ENCODE measurements at regions not wholly inside any gene's neighbourhood (a gene's known extent, or its start where the extent isn't known, plus 50 kb on each side); places are given as distances from the start of the nearest gene placed in this dataset.
"Not testable (repeated sequence)": the region's sequence is repeated elsewhere in the genome, so short reads cannot be mapped to it uniquely, and the experiment has no call there.

DNA sequence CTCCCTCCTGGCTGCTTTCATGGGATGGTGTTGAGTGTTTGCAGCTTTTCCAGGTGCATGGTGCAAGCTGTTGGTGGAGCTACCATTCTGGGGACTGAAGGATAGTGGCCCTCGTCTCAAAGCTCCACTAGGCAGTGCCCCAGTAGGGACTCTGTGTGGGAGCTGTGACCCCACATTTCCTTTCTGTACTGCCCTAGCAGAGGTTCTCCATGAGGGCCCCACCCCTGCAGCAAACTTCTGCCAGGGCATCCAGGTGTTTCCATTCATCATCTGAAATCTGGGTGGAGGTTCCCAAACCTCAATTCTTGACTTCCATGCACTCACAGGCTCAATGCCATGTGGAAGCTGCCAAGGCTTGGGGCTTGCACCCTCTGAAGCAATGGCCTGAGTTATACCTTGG lies 72.7 kb upstream of the S1PR3 start:
- H3K4me1 Mint-ChIP-seq: peaks cover 29 to 40% (median 32%) of the 10 kb centered on the region in 4 donors
- H3K4me3 Mint-ChIP-seq; H3K27me3 Mint-ChIP-seq; H3K27me3 ChIP-seq (ENCODE audit: insufficient read depth, low read length); DNase-seq; POLR2A ChIA-PET (ENCODE audit: partially characterized antibody); H3K4me3 ChIP-seq (ENCODE audit: low read length in 2 of 2); H3K36me3 Mint-ChIP-seq; H3K9me3 ChIP-seq (ENCODE audit: control insufficient read depth in 1 of 2, low read length in 2 of 2); CTCF ChIA-PET (ENCODE audit: partially characterized antibody); H3K36me3 ChIP-seq (ENCODE audit: insufficient read depth, low read length); H3K27ac Mint-ChIP-seq; H3K27ac ChIP-seq (ENCODE audit: low read depth, low read length); intact Hi-C loops (cut with micrococcal nuclease): not testable (repeated sequence)
- peaks cover 34% of the 10 kb centered on the region for H3K4me1 ChIP-seq (ENCODE audit: insufficient read depth, low read length)
- H3K9me3 Mint-ChIP-seq: peaks cover 0 to 16% (median 3%) of the 10 kb centered on the region in 8 donors

DNA sequence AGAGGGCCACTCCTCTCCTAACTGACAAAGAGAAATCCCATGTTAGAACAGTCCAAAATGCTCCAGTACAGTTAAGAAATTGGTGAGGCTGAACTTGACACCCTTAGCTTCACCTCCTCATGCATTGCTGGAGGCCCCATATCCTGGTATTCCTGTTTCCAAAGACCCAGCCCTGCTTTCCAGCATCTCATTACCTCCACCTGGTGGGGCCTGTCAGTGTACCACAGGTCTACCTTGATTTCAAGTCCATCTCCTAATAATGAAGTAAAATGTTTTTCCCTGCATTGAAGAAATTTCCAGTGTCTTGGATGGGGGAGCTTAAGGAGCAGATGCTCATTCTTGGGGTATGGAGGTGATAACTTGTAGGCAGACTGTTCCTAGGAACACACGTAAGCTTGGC lies 70.6 kb upstream of the S1PR3 start:
- peak overlapping the region in 2 of 8 donors; percentile 43 to 48 for H3K4me3 Mint-ChIP-seq
- H3K27me3 Mint-ChIP-seq: peaks cover 0 to 3% of the 10 kb centered on the region in 2 donors
- peaks cover 37% of the 10 kb centered on the region for H3K4me1 ChIP-seq (ENCODE audit: insufficient read depth, low read length)
- H3K27ac ChIP-seq (ENCODE audit: low read depth, low read length): no peak overlapping the region
- H3K9me3 Mint-ChIP-seq: peaks cover 0 to 16% (median 3%) of the 10 kb centered on the region in 8 donors
- H3K4me3 ChIP-seq (ENCODE audit: low read length in 2 of 2): no peak overlapping the region
- CTCF ChIA-PET (ENCODE audit: partially characterized antibody): interaction anchor here (1.2 kb wide), 1 partner anchor 85 kb away, joined by 3 read pairs; no protein-coding TSS in a partner anchor
- DNase-seq: no peak
- POLR2A ChIA-PET (ENCODE audit: partially characterized antibody): no interaction called here
- no peaks in the 10 kb centered on the region for H3K27me3 ChIP-seq (ENCODE audit: insufficient read depth, low read length)
- H3K4me1 Mint-ChIP-seq: peaks cover 36 to 45% (median 42%) of the 10 kb centered on the region in 4 donors
- H3K36me3 ChIP-seq (ENCODE audit: insufficient read depth, low read length): no peaks in the 10 kb centered on the region
- no peaks in the 10 kb centered on the region for H3K9me3 ChIP-seq (ENCODE audit: control insufficient read depth in 1 of 2, low read length in 2 of 2)
- H3K27ac Mint-ChIP-seq: peak overlapping the region in 1 of 7 donors; percentile 42
- intact Hi-C loops (cut with micrococcal nuclease): loop anchor here (10.0 kb wide), 1 partner anchor 64 kb away; no protein-coding TSS in a partner anchor
- H3K36me3 Mint-ChIP-seq: peaks cover 0 to 2% of the 10 kb centered on the region in 2 donors

DNA sequence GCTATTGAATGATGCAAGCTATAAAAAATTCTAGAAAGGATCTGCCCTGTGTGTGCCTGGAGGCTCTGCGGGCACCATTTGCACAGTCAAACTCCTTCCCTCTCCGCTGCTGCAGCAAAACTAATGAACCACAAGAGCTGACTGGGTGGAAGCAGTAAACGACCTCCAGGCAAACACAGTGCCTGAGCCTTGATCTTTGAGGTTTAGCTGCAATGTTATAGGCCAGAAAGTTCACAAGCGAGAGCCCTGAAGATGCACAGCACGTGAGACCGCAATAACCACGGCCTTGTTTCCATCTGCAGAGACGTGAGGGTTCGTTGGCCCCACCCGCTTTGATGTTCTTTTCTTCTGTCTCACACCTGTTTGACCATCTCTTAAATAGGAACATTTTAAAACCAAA lies 69.2 kb upstream of the S1PR3 start:
- Mint-ChIP-seq H3K4me3 (peak overlapping the region; percentile 25 to 83 (median 56)), H3K27me3 (peaks cover 0 to 1% of the 10 kb centered on the region in 2 donors), H3K27ac (peak overlapping the region in 6 of 7 donors; percentile 15 to 38 (median 32)), H3K36me3 (peaks cover 0 to 2% of the 10 kb centered on the region in 2 donors), H3K9me3 (peaks cover 0 to 16% (median 3%) of the 10 kb centered on the region in 8 donors), H3K4me1 (peaks cover 39 to 50% (median 43%) of the 10 kb centered on the region in 4 donors)
- Histone ChIP-seq H3K27me3 (ENCODE audit: insufficient read depth, low read length) (no peaks in the 10 kb centered on the region), H3K4me3 (ENCODE audit: low read length in 2 of 2) (no peak overlapping the region), H3K36me3 (ENCODE audit: insufficient read depth, low read length) (no peaks in the 10 kb centered on the region), H3K27ac (ENCODE audit: low read depth, low read length) (no peak overlapping the region), H3K4me1 (ENCODE audit: insufficient read depth, low read length) (peaks cover 37% of the 10 kb centered on the region), H3K9me3 (ENCODE audit: control insufficient read depth in 1 of 2, low read length in 2 of 2) (no peaks in the 10 kb centered on the region)
- CTCF ChIA-PET (ENCODE audit: partially characterized antibody): no interaction called here
- POLR2A ChIA-PET (ENCODE audit: partially characterized antibody): no interaction called here
- DNase-seq: peak; percentile 50 to 59 (median 57)
- intact Hi-C loops (cut with micrococcal nuclease): loop anchor here (2.0 to 10.0 kb wide), 2 partner anchors 63 to 87 kb away; no protein-coding TSS in a partner anchor

DNA sequence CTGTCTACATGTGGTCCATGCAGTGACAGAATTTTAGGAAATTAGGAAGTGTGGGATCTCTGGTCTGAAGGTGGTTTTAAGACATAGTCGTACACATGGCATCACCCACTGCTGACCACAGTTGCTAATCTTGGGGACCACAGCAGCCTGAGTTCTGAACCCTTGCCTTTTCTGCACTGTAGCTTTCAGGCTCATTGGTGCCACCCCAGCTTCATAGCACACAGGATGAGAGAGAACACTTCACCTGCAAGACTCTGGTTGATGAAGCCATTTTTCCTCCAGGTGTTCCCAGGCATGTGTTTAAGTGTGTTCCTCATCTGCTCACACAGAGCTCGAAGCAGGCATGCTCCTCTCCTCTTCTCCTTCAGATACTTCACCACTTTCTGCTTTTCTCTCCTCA lies 68.2 kb upstream of the S1PR3 start:
- Histone ChIP-seq H3K27me3 (ENCODE audit: insufficient read depth, low read length) (no peaks in the 10 kb centered on the region), H3K4me3 (ENCODE audit: low read length in 2 of 2) (no peak overlapping the region), H3K9me3 (ENCODE audit: control insufficient read depth in 1 of 2, low read length in 2 of 2) (no peaks in the 10 kb centered on the region), H3K4me1 (ENCODE audit: insufficient read depth, low read length) (peaks cover 37% of the 10 kb centered on the region), H3K27ac (ENCODE audit: low read depth, low read length) (no peak overlapping the region), H3K36me3 (ENCODE audit: insufficient read depth, low read length) (no peaks in the 10 kb centered on the region)
- Mint-ChIP-seq H3K4me1 (peaks cover 41 to 55% (median 46%) of the 10 kb centered on the region in 4 donors), H3K9me3 (peaks cover 0 to 12% (median 2%) of the 10 kb centered on the region in 8 donors), H3K27ac (peak overlapping the region in 3 of 7 donors; percentile 25 to 44 (median 36)), H3K36me3 (peaks cover 0 to 2% of the 10 kb centered on the region in 2 donors), H3K27me3 (peaks cover 0 to 1% of the 10 kb centered on the region in 2 donors), H3K4me3 (peak overlapping the region in 5 of 8 donors; percentile 39 to 77 (median 60))
- POLR2A ChIA-PET (ENCODE audit: partially characterized antibody): no interaction called here
- intact Hi-C loops (cut with micrococcal nuclease): loop anchor here (2.0 to 10.0 kb wide), 2 partner anchors 62 to 88 kb away; no protein-coding TSS in a partner anchor
- no peak for DNase-seq
- CTCF ChIA-PET (ENCODE audit: partially characterized antibody): no interaction called here

DNA sequence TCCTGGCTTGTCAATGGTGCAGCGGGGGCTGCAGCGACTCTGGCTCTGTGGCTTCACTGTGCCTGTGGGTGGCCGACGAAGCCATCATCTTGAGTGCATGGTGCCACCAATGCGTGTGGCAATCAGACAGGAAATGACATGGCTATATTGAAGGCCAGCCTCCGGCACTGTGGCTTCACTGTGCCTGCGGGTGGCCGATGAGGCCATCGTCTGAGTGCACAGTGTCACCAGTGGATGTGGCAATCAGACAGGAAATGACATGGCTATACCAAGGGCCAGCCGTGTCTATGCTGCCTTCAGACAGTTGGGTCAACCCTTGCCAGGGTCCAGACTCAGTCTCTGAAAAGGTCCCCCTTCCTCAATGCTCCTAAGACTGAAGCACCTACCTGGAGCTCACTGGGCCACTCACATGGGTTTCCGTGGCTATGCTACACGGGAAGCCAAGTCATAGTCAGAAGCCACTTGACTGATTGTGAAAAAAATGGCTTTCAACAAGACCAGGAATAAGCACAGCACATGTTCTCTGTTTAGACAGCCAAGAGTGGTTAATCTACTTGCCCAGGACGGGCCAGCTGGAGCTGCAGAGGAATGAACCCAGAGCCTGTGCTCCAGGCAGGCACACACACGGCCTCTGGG lies 67.5 kb upstream of the S1PR3 start:
- H3K27ac Mint-ChIP-seq: peak overlapping the region in 1 of 7 donors; percentile 8
- Histone ChIP-seq H3K9me3 (ENCODE audit: control insufficient read depth in 1 of 2, low read length in 2 of 2) (no peaks in the 10 kb centered on the region), H3K36me3 (ENCODE audit: insufficient read depth, low read length) (no peaks in the 10 kb centered on the region), H3K27me3 (ENCODE audit: insufficient read depth, low read length) (no peaks in the 10 kb centered on the region), H3K27ac (ENCODE audit: low read depth, low read length) (no peak overlapping the region), H3K4me3 (ENCODE audit: low read length in 2 of 2) (no peak overlapping the region), H3K4me1 (ENCODE audit: insufficient read depth, low read length) (peaks cover 37% of the 10 kb centered on the region)
- H3K9me3 Mint-ChIP-seq: peaks cover 0 to 7% (median 1%) of the 10 kb centered on the region in 8 donors
- H3K4me3 Mint-ChIP-seq: peak overlapping the region in 5 of 8 donors; percentile 14 to 60 (median 39)
- H3K36me3 Mint-ChIP-seq: peaks cover 0 to 2% of the 10 kb centered on the region in 2 donors
- peaks cover 0 to 1% of the 10 kb centered on the region in 2 donors for H3K27me3 Mint-ChIP-seq
- ChIA-PET POLR2A (ENCODE audit: partially characterized antibody) (no interaction called here), CTCF (ENCODE audit: partially characterized antibody) (no interaction called here)
- intact Hi-C loops (cut with micrococcal nuclease): loop anchor here (2.0 to 10.0 kb wide), 2 partner anchors 61 to 89 kb away; no protein-coding TSS in a partner anchor
- no peak for DNase-seq
- H3K4me1 Mint-ChIP-seq: peaks cover 41 to 55% (median 46%) of the 10 kb centered on the region in 4 donors

DNA sequence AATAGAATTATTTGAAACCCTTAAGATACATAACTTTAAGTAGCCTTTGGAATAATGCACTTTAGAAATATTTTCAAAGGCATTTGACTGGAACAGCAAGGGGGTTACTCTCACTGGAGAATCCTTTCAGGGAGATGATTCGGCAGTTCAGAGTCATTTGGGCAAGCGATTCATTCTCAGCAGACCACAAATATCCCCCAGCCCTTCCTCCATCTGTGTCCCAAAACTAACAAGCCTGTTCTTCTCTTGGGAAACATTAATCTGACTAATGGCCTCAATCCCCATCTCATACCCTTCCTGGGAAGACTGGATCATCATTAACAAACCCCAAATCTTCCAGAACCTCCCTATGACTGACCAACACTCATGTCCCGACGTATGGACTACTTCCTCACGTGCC lies 65.8 kb upstream of the S1PR3 start:
- Mint-ChIP-seq H3K27ac (no peak overlapping the region), H3K36me3 (no peaks in the 10 kb centered on the region)

DNA sequence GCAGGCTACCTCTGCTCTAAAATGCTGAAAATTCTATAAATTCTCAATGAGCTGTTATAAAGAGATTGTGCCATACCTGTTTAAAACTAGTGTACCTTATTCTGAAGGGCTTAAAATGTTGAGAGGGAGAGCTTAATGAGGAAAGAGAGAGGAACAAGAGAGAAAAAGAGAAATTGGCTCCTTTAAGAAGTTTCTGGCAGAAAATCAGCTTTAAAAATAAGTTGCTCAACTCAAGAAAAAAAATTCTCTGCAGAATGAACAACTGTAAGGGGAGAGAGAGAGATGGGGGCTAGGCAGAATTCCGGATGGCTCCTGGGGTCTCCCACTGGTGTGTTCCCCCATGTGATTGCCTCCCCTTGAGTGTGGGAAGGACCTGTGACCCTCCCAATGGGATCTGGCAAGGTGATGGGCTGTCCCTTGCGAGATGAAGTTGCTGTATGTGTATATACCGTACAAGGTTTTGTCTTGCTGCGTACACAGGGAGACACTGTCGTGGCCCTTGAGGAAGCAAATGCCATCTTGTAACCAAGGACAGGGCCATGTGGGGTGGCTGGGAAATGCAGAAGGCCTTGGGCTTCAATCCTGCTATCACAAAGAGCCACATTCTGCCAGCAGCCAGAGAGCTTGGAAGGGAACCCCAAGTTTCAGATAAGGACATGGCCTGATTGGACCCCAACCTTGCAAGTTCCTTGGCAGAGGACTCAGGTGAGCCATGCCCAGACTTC lies 64.3 kb upstream of the S1PR3 start:
- no peak overlapping the region for H3K4me3 ChIP-seq (ENCODE audit: low read length in 2 of 2)
- CTCF ChIA-PET (ENCODE audit: partially characterized antibody): no interaction called here
- Mint-ChIP-seq H3K4me1 (peaks cover 26 to 34% (median 29%) of the 10 kb centered on the region in 4 donors), H3K9me3 (peaks cover 0 to 12% (median 4%) of the 10 kb centered on the region in 8 donors), H3K4me3 (no peak overlapping the region), H3K36me3 (no peaks in the 10 kb centered on the region), H3K27ac (no peak overlapping the region), H3K27me3 (peaks cover 0 to 1% of the 10 kb centered on the region in 2 donors)
- no peaks in the 10 kb centered on the region for H3K36me3 ChIP-seq (ENCODE audit: insufficient read depth, low read length)
- intact Hi-C loops (cut with micrococcal nuclease): loop anchor here (10.0 kb wide), 1 partner anchor 58 kb away; no protein-coding TSS in a partner anchor
- no peak for DNase-seq
- H3K4me1 ChIP-seq (ENCODE audit: insufficient read depth, low read length): peaks cover 19% of the 10 kb centered on the region
- H3K27ac ChIP-seq (ENCODE audit: low read depth, low read length): no peak overlapping the region
- no peaks in the 10 kb centered on the region for H3K27me3 ChIP-seq (ENCODE audit: insufficient read depth, low read length)
- H3K9me3 ChIP-seq (ENCODE audit: control insufficient read depth in 1 of 2, low read length in 2 of 2): no peaks in the 10 kb centered on the region
- POLR2A ChIA-PET (ENCODE audit: partially characterized antibody): no interaction called here

More for the DNA sequence above, 65.8 kb upstream of the S1PR3 start:
- no peak overlapping the region for H3K27ac ChIP-seq (ENCODE audit: low read depth, low read length)
- intact Hi-C loops (cut with micrococcal nuclease): loop anchor here (10.0 kb wide), 1 partner anchor 59 kb away; no protein-coding TSS in a partner anchor
- ChIA-PET CTCF (ENCODE audit: partially characterized antibody) (no interaction called here), POLR2A (ENCODE audit: partially characterized antibody) (no interaction called here)
- DNase-seq: no peak
- Mint-ChIP-seq H3K4me3 (no peak overlapping the region), H3K4me1 (peaks cover 38 to 47% (median 43%) of the 10 kb centered on the region in 4 donors), H3K27me3 (peaks cover 0 to 1% of the 10 kb centered on the region in 2 donors), H3K9me3 (peaks cover 0 to 2% (median 0%) of the 10 kb centered on the region in 8 donors)
- no peaks in the 10 kb centered on the region for H3K27me3 ChIP-seq (ENCODE audit: insufficient read depth, low read length)
- H3K36me3 ChIP-seq (ENCODE audit: insufficient read depth, low read length): no peaks in the 10 kb centered on the region
- peaks cover 34% of the 10 kb centered on the region for H3K4me1 ChIP-seq (ENCODE audit: insufficient read depth, low read length)
- H3K4me3 ChIP-seq (ENCODE audit: low read length in 2 of 2): no peak overlapping the region
- no peaks in the 10 kb centered on the region for H3K9me3 ChIP-seq (ENCODE audit: control insufficient read depth in 1 of 2, low read length in 2 of 2)
